GM12891 (cell line): ENCODE measurements at regions not wholly inside any gene's neighbourhood (a gene's known extent, or its start where the extent isn't known, plus 50 kb on each side); places are given as distances from the start of the nearest gene placed in this dataset.

Source experiments
- PAX5 ChIP-seq: IDR thresholded peaks from 2 replicates; pipeline ENCODE4 v1.6.1; 2011; ENCODE audit warnings: low read length, moderate library complexity, mild to moderate bottlenecking; ENCODE audit not compliant: insufficient read depth, severe bottlenecking
- POLR2A ChIP-seq: IDR thresholded peaks from 2 replicates; pipeline ENCODE4 v1.6.1; 2011; ENCODE audit warnings: low read depth, low read length, control low read depth
- POLR2AphosphoS5 ChIP-seq: IDR thresholded peaks from 2 replicates; pipeline ENCODE4 v1.6.1; 2011; ENCODE audit warnings: low read depth, low read length, control low read depth
- POU2F2 ChIP-seq: IDR thresholded peaks from 2 replicates; pipeline ENCODE4 v1.6.1; 2011; ENCODE audit warnings: low read depth, mild to moderate bottlenecking, control low read depth, low read length, moderate library complexity
- SPI1 ChIP-seq: IDR thresholded peaks from 2 replicates; pipeline ENCODE4 v1.6.1; 2011; ENCODE audit warnings: low read depth, low read length, control low read depth
- TAF1 ChIP-seq: IDR thresholded peaks from 2 replicates; pipeline ENCODE4 v1.6.1; 2011; ENCODE audit warnings: low read depth, low read length, control low read depth

DNA sequence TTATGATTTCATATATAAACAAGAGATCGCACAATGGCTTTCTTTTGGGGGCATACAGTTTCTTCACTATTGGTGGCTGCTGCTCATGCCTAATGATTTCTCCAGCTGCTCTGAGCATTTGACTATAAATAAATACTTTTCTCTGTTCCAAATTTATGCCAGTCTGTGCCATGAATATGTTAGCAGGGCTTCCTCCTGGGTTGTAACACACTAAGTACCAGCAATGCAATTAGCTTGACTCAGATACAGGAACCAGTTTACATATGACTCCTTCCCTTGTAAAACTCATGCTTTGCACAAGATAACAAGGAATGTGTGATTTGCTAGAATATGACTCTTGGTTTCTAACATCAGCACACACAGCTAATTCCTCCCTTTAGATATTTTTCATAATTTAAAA is 1629.7 kb downstream of the NCAM2 start:
- TF ChIP-seq POLR2A (no peak), POLR2AphosphoS5 (no peak), TAF1 (no peak), PAX5 (no peak), POU2F2 (no peak), SPI1 (no peak)
